CD14-positive monocyte (primary cell): ENCODE measurements at regions not wholly inside any gene's neighbourhood (a gene's known extent, or its start where the extent isn't known, plus 50 kb on each side); places are given as distances from the start of the nearest gene placed in this dataset.

Source experiments
- DNase-seq, 3 donors: peaks; one replicate each; pipeline ENCODE4 v3.0.0-alpha.2; 2011 to 2022
- H2AFZ ChIP-seq: 2 replicates; pipeline ENCODE4 v1.6.0; 2012; ENCODE audit warnings: mild to moderate bottlenecking, low read depth, low read length, inconsistent platforms; ENCODE audit not compliant: insufficient read depth, poor library complexity, severe bottlenecking
- H3K27ac ChIP-seq, 2 donors: 1 replicate in 1 of 2; 2 replicates in 1 of 2; pipeline ENCODE4 v1.5.1; 2012 to 2013; ENCODE audit warnings: low read length in 2 of 2, control low read depth in 1 of 2, inconsistent platforms in 1 of 2, low read depth in 1 of 2, mild to moderate bottlenecking in 1 of 2
- H3K27me3 ChIP-seq, 2 donors: one replicate each; pipeline versions ENCODE4 v1.6.0 to v1.6.1; 2011 to 2013; ENCODE audit warnings: low read length in 2 of 2; ENCODE audit not compliant: control insufficient read depth in 2 of 2, insufficient read depth in 2 of 2
- H3K36me3 ChIP-seq, 2 donors: replicated peaks in 1 of 2; 1 replicate in 1 of 2; 2 replicates in 1 of 2; pipeline versions ENCODE4 v1.5.1 to v1.6.1; 2012 to 2013; ENCODE audit warnings: low read length in 2 of 2, control low read depth in 1 of 2, inconsistent platforms in 1 of 2, mild to moderate bottlenecking in 1 of 2; ENCODE audit not compliant: insufficient read depth in 2 of 2, control insufficient read depth in 1 of 2
- H3K4me1 ChIP-seq, 2 donors: 1 replicate in 1 of 2; 2 replicates in 1 of 2; pipeline versions ENCODE4 v1.5.1 to v1.6.1; 2012 to 2013; ENCODE audit warnings: low read length in 2 of 2, control low read depth in 1 of 2, inconsistent platforms in 1 of 2, mild to moderate bottlenecking in 1 of 2, moderate library complexity in 1 of 2; ENCODE audit not compliant: insufficient read depth in 2 of 2, control insufficient read depth in 1 of 2
- H3K4me2 ChIP-seq: replicated peaks from 2 replicates; pipeline ENCODE3; 2012; ENCODE audit warnings: low read length, moderate library complexity, mild to moderate bottlenecking; ENCODE audit not compliant: poor library complexity, severe bottlenecking; ENCODE audit errors: extremely low read depth
- H3K4me3 ChIP-seq, 3 experiments: fragments of 200-600 bp in 1 of 3; sonication (generic) in 1 of 3; replicated peaks in 1 of 3; 1 replicate in 2 of 3; 2 replicates in 1 of 3; pipeline ENCODE4 v1.5.1; 2011 to 2013; ENCODE audit warnings: low read length in 3 of 3, mild to moderate bottlenecking in 3 of 3, control low read depth in 2 of 3, low read depth in 2 of 3, inconsistent platforms in 1 of 3, moderate library complexity in 1 of 3
- H3K79me2 ChIP-seq: 2 replicates; pipeline ENCODE4 v1.6.0; 2012; ENCODE audit warnings: mild to moderate bottlenecking, control low read depth, inconsistent platforms, low read length, moderate library complexity; ENCODE audit not compliant: insufficient read depth
- H3K9ac ChIP-seq: 2 replicates; pipeline ENCODE4 v1.6.0; 2017; ENCODE audit warnings: low read length, mild to moderate bottlenecking; ENCODE audit not compliant: insufficient read depth, poor library complexity, severe bottlenecking
- H3K9me3 ChIP-seq, 2 donors: replicated peaks in 1 of 2; 1 replicate in 1 of 2; 2 replicates in 1 of 2; pipeline versions ENCODE4 v1.5.1 to v1.6.1; 2012 to 2013; ENCODE audit warnings: low read length in 2 of 2, control low read depth in 1 of 2; ENCODE audit not compliant: control insufficient read depth in 1 of 2, insufficient read depth in 1 of 2
- H4K20me1 ChIP-seq: 2 replicates; pipeline ENCODE4 v1.6.0; 2012; ENCODE audit warnings: mild to moderate bottlenecking, low read length, control low read depth, moderate library complexity; ENCODE audit not compliant: insufficient read depth
- H3K27ac Mint-ChIP-seq, 7 donors: one replicate each; pipeline ENCODE4 v1.8.0; 2020; ENCODE audit warnings: mild to moderate bottlenecking in 7 of 7, mixed read lengths in 7 of 7, moderate library complexity in 6 of 7, inconsistent platforms in 2 of 7
- H3K27me3 Mint-ChIP-seq, 3 donors: one replicate each; pipeline ENCODE4 v1.8.0; 2021 to 2022; ENCODE audit warnings: low read depth in 3 of 3, mild to moderate bottlenecking in 3 of 3, mixed read lengths in 3 of 3, moderate library complexity in 3 of 3, inconsistent platforms in 1 of 3
- H3K36me3 Mint-ChIP-seq, 2 donors: one replicate each; pipeline ENCODE4 v1.8.0; 2020; ENCODE audit warnings: mixed read lengths in 2 of 2, inconsistent platforms in 1 of 2, mild to moderate bottlenecking in 1 of 2
- H3K4me1 Mint-ChIP-seq: one replicate; pipeline ENCODE4 v1.8.0; 2020; ENCODE audit warnings: mild to moderate bottlenecking, mixed read lengths
- H3K4me3 Mint-ChIP-seq, 2 donors: one replicate each; pipeline ENCODE4 v1.8.0; 2020; ENCODE audit warnings: mild to moderate bottlenecking in 2 of 2, mixed read lengths in 2 of 2, moderate library complexity in 1 of 2
- H3K9me3 Mint-ChIP-seq, 7 donors: one replicate each; pipeline ENCODE4 v1.8.0; 2020 to 2022; ENCODE audit warnings: mixed read lengths in 7 of 7, mild to moderate bottlenecking in 6 of 7, moderate library complexity in 6 of 7, inconsistent platforms in 2 of 7
- WGBS: methylation state at CpG from one replicate; pipeline ENCODE4 v1.1.5; 2013; ENCODE audit warnings: missing lambda C conversion rate; ENCODE audit not compliant: insufficient coverage; 5-methylcytosine and 5-hydroxymethylcytosine counted together
- intact Hi-C, 2 donors: fragments of 100-400 bp; cut with micrococcal nuclease; formaldehyde crosslinking; loops; one replicate each; pipeline versions ENCODE4 v1.15.0 to v1.15.1; 2023
- TF ChIP-seq, protein P1 (sequence below): fragments of 200-600 bp; IDR thresholded peaks from one replicate; pipeline ENCODE4 v1.8.0; 2022; ENCODE audit warnings: antibody characterized with exemption, mild to moderate bottlenecking

DNA sequence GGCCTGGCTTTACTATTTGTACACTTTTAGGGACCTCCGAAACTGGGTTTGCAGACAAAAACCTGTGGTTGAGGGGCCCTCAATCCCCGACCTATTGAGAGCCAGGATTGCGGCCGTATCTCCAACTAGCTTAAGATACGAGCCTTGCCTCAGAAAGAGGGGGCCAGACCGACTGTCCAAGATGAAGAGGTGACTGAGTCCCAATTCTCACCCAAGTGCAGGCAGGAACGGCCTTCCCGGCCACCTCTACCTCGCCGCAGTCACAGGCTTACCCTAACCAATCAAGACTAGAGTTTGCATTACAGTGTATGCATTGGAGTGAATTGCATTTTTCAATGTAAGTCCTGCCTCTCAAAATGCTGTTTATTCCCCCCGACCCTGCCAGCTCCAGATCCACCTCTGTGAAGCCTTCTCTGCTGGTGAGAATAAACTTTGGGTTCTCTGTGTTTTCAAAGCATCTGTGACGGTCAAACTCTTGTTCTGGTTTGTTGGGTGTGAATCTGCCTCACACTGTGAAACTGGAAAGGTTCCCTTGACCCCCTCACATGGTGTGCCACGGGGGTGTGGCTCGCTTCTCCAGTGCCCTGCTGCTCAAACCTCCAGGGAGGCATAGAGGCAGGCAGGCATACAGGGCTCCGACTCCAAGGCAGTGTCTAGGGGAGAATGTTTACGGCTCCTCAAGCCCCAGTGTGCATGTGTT, 62.2 kb upstream of the WLS start:
- H3K36me3 ChIP-seq, result no peaks in the 10 kb centered on the region
- Mint-ChIP-seq H3K27ac (peak overlapping the region in 1 of 7 donors; percentile 38), H3K36me3 (no peaks in the 10 kb centered on the region), H3K27me3 (peaks cover 1 to 7% (median 2%) of the 10 kb centered on the region in 3 donors), H3K4me1 (peaks cover 27% of the 10 kb centered on the region), H3K4me3 (no peak overlapping the region), H3K9me3 (peaks cover 0 to 4% (median 0%) of the 10 kb centered on the region in 7 donors)
- H3K9ac ChIP-seq, result no peak overlapping the region
- H3K9me3 ChIP-seq, result no peaks in the 10 kb centered on the region
- intact Hi-C loops, result no loop called here
- whole genome bisulfite sequencing, result 92% methylated on average over 10 of the region's 16 CpGs
- TF ChIP-seq, protein P1, sequence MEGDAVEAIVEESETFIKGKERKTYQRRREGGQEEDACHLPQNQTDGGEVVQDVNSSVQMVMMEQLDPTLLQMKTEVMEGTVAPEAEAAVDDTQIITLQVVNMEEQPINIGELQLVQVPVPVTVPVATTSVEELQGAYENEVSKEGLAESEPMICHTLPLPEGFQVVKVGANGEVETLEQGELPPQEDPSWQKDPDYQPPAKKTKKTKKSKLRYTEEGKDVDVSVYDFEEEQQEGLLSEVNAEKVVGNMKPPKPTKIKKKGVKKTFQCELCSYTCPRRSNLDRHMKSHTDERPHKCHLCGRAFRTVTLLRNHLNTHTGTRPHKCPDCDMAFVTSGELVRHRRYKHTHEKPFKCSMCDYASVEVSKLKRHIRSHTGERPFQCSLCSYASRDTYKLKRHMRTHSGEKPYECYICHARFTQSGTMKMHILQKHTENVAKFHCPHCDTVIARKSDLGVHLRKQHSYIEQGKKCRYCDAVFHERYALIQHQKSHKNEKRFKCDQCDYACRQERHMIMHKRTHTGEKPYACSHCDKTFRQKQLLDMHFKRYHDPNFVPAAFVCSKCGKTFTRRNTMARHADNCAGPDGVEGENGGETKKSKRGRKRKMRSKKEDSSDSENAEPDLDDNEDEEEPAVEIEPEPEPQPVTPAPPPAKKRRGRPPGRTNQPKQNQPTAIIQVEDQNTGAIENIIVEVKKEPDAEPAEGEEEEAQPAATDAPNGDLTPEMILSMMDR, result no peak
- H3K4me2 ChIP-seq, result no peak overlapping the region
- H3K79me2 ChIP-seq, result no peaks in the 10 kb centered on the region
- H3K4me1 ChIP-seq, result peaks cover 26 to 27% of the 10 kb centered on the region in 2 donors
- no peak overlapping the region for H2AFZ ChIP-seq
- H3K27ac ChIP-seq, result no peak overlapping the region
- no peak overlapping the region for H3K4me3 ChIP-seq
- H4K20me1 ChIP-seq, result no peaks in the 10 kb centered on the region
- no peak for DNase-seq
- no peaks in the 10 kb centered on the region for H3K27me3 ChIP-seq

DNA sequence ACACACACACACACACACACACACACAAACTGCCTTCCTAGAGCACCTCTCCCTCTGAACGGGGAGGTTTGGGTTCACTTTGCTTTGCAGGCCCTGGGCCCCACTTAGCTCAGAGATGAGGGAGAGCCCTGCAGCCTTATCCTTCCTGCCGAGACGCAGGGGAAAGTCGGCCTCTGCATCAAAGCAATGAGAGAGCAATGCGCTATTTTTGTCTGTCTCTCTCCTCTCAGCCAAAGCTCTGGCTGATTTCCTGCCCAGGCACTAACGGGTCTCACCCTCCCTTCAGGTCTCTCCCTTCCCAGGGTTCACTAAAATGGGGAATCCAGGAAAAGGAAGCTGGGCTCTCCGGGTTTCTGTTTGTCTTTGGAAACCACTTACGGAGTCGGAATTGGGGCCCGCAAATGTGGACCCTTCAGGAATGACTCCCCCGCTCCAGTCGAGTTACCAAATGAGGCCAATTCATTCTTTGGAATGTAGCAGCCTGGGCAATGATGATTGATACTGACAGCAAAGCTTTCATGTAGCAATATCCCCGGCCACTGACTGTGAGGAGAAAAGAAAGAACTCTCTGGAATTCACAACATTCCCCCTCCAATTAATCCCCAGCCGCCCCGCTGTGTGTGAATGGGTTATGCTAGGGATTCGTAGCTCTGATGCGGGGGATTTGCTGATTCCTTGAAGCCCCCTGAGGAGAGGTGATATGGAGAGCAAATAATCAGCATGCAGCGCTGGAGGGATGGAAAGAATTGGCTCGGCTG, 61.5 kb upstream of the WLS start:
- no peaks in the 10 kb centered on the region for H4K20me1 ChIP-seq
- H3K4me1 ChIP-seq, result peaks cover 26 to 27% of the 10 kb centered on the region in 2 donors
- peaks cover 1 to 7% (median 2%) of the 10 kb centered on the region in 3 donors for H3K27me3 Mint-ChIP-seq
- peak overlapping the region; percentile 30 for H3K4me2 ChIP-seq
- no peaks in the 10 kb centered on the region for H3K36me3 Mint-ChIP-seq
- H3K4me1 Mint-ChIP-seq, result peaks cover 27% of the 10 kb centered on the region
- no peak overlapping the region for H3K4me3 ChIP-seq
- TF ChIP-seq, protein P1, result no peak
- H3K9me3 Mint-ChIP-seq, result peaks cover 0 to 4% (median 0%) of the 10 kb centered on the region in 7 donors
- no peaks in the 10 kb centered on the region for H3K27me3 ChIP-seq
- no peaks in the 10 kb centered on the region for H3K36me3 ChIP-seq
- intact Hi-C loops, result no loop called here
- peak overlapping the region in 1 of 2 donors; percentile 45 for H3K4me3 Mint-ChIP-seq
- H3K9me3 ChIP-seq, result no peaks in the 10 kb centered on the region
- no peaks in the 10 kb centered on the region for H3K79me2 ChIP-seq
- WGBS, result 49% methylated on average over 16 of the region's 19 CpGs
- peak overlapping the region in 1 of 7 donors; percentile 41 for H3K27ac Mint-ChIP-seq
- H2AFZ ChIP-seq, result peak overlapping the region; percentile 51
- no peak for DNase-seq
- no peak overlapping the region for H3K27ac ChIP-seq
- H3K9ac ChIP-seq, result no peak overlapping the region
